Medulla oblongata (tissue), 1 donor: ENCODE measurements at regions not wholly inside any gene's neighbourhood (a gene's known extent, or its start where the extent isn't known, plus 50 kb on each side); places are given as distances from the start of the nearest gene placed in this dataset.
"Not testable (repeated sequence)": the region's sequence is repeated elsewhere in the genome, so short reads cannot be mapped to it uniquely, and the experiment has no call there.

Experiments used
- DNase-seq: peaks from one replicate; pipeline ENCODE4 v3.0.0-alpha.2; 2015; ENCODE audit errors: extremely low spot score

DNA sequence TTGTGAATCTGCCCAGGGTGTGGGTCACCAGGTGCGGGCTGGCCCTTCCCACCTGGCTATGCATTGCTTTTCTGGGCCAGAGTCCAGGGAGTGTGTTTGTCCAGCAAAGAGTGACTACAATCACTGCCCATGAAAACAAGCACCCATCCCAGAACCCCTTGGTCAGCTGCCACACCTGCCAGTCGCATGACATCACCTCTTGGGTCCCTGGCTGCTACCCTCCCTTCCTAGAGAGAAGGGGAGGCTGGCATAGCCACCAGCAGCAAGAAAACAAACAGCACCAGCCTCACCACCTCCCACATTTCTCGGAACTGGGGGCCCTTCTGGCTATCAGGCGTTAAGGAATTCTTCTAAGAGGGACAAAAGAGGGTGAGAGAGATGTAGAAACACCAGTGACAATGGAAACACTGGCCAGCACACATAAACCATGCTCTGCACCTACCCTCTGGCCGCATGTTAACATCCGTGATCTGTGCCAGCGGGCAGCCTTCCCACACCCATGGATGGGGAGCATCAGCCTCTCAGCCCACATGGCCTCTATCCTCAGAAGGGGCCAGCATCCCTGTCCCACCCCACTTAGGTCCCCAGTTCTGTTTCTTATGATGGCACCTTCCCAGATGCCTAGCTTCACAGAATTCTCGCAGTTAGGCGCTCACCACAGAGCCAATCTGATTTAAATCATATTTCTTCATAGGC, 109.7 kb upstream of the GLI2 start:
- no peak for DNase-seq

DNA sequence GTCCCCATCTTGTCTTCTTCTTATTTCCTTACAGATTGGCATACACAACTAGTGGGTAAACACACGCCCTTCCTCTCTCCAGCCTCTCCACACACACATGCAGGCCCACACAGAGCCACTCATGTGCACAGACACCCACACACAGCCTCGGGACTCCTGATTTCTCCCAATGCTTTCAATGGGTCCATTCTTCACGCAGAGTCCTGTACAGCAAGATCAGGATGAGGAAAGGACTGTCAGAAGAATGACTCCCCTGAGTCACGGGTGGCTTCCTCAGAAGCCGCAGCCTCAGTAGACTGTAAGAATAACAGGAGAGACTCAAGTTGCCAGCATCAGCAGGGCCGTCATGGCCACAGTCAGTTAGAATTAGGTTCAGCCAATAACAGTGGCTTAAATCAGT, 109.1 kb upstream of the GLI2 start:
- no peak for DNase-seq

DNA sequence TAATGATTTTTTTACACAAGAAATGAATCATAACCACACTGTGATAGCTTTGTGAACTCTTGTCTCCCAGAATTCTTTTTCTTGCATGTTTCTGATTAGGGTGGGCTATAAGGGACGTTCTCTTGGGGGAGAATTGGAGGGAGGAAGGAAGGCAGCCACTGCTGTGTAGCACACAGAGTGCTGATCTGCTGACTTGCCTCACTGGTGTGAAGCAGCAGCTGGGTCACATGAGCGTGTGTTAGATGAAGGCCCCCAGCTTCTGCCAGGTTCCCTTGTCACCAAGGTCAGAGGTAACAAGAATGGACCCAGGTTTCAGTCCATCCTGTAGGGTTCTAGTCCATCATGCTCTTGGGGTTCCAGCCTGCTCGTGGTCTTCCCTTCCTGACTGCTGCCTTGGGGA, 107.4 kb upstream of the GLI2 start:
- no peak for DNase-seq

DNA sequence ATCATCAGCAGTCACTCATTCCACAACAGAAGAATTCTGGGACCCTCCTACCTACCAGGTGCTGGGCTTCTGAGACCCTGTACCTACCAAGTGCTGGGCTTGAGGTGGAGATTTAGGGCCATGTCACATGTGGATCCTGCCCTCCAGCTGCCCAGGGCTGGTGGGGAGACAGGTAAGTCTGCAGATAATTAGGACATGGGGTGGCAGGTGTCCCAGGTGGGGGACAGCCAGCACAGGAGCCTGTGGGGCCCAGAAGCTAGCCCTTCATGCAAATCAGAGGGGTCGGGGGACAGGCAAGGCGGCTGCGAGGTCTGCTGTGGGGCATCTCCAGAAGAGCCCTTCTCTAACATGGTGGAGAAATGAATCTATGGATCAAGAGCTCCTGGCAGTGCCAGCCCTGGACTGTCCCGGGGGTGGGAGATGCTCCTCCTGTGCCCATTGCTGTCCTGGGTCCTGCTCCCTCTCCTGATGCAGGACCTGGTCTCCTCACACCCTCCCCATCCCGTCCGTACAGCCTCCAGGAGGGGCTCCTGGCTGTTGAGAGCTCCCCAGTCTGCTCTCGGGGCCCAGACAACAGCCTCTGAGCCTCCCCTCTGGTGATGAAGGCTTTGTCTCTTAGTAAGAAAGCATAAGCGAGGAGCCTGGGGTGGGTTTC, 106.3 kb upstream of the GLI2 start:
- no peak for DNase-seq

DNA sequence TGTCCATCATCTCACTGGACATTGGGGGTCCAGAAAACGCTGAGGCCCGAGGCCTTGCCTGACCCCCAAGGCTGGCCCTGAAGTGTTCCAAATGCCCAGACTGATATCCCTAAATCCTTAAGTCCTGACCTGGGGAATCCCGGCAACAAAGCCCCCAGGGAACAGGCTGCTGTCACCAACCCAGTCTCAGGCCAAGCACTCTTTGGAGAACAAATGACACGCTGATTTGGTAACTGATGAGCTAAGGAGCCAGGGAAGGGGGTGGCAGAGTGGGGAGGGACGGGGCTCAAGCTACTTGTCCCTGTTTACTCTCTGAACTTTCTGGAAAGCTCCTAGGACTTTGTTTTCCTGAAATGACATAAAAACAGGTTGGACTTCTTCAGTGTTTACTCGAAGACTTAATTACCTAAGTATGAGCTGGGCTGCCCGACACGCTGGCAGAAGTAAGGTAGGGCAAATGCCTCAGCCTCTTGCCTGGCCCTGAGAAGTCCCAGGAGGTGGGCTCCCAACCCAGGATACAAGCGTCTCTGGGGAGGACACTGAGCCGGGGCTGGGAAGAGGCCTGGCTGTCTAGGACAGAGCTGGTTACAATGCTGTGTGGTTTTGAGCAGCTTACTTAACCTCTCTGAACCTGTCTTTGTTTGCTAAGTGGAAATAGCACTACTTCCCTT, 105.5 kb upstream of the GLI2 start:
- no peak for DNase-seq

DNA sequence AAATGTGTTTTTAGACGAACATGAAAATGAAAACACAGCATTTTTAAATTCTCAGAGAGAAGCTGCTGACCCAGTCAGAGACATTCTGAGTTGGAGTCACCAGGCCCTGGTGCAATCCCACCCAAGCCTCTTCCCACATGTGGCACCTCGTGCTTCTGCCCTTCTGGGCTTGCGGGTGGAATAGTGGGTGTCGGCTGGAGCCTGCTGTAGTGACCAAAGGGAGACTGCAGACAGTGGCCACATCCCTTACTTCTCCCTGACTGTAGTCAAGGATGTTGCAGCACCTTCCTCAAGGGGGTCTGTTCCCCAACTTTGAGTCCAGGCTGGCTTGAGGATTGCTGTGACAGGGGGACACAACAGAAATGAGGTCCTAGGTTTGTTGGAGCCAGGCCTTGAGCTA, 104.4 kb upstream of the GLI2 start:
- DNase-seq, result no peak

DNA sequence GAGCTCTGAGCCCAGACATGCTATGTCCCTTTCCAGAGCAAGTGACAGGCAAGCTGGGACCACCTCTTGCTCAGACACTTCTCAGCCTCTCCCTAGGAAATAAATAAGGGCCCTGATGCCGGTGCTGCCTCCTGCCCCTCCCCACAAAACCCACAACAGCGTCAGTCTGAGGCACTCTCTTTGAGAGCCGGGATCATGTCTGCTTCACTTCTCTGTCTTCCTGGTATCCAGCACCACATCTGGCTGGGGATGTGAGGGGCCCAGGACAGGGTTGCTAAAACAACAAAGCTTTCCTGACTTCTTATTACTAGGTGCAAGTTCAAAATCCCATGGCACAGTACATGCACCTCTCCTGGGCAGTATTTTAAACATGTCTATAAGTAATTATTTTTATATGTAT, 103.9 kb upstream of the GLI2 start:
- no peak for DNase-seq

DNA sequence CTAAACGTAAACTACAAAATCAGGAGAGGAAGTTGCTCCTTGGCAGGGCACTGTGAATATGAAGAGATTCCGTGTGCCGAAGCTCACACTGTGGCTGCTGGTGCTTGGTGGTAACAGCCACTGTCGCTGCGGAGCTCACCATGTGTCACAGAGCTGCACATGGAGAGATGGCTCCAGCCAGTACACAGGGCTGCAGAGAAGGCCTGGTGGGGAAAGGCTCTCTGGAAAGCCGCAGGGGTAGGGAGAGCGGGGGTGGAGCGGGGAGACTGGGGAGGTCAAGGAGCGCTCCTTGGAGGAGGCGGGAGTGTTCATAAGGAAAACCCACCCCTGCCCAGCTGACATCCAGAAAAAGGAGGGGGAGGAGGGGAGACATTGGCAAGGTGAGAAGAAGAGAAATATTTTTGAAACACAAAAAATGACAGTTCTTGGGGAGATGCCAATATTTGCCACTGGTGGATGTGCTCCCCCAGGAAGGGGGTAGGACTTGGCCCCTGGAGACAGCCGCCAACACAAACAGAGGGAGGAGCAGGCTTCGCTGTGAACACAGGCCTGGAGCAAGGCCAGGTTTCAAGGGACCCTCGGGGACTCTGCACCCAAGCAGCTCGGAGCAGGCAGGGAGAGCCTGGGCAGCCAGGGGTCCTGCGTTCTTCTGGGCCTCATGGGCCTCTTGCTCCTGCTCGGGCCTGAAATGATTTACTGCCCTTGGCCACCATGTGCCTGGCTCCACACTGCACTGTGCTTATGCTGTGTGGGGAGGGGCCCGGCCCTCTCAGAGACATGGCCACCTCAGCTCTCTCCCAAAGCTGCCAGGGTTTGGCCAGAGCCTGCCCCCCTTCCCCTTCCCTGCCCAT, 102.6 kb upstream of the GLI2 start:
- DNase-seq, result no peak

DNA sequence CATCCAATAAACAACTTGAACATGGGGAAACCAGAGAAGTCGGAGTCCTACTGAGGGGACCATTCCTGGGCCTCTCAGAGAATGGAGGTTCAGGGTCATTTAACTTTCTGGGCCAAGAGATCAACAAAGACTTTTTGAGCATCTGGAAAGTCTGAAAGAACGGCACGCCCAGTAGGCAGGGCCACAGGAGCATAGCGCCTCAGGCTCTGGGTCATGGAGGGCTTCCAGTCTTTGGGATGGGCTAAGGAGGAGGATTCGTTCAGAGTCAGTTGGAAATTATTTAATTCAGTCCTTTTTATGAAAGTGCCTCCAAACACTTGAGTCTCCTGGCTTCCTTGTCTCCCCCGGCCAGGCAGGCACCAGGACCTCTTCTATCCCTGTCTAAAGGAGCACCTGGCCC, 101.1 kb upstream of the GLI2 start:
- no peak for DNase-seq

DNA sequence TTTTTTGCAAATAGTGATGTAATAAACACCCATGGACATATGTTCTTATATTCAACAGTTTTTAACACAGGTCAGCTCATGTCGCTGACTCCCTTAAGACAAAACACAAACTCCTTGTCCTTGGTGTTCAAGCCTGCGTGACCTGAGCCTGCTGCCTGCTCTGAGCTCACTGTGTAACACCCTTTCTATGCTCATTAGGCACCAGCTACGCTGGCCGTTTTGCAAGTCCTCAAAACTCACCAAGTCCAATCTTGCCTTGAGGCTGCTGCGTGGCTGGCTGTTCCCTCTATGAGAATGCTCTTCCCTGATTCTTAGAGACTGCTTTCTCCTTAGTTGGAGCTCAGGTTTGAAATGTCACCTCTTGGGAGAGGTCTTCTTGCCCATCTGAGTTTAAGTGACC, 100.5 kb upstream of the GLI2 start:
- no peak for DNase-seq

DNA sequence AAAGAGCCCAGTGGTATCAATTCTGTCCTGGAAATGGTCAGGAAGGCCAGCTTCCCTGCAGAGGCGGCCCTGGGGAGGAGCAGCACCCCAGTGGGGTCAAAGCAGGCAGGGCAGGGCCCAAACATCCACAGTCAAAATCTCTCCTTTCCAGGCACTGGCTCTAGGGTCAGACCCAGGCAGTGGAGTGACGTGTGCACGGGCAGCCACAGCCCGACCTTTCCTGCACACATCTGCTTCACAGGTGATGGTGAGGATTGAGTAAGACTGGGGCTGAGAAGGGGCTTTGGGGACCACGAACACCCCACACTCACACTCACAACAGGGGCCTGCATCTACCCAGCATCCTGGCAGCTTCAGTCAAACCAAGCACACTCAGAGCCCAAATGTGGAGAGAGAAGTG, 97.8 kb upstream of the GLI2 start:
- no peak for DNase-seq

DNA sequence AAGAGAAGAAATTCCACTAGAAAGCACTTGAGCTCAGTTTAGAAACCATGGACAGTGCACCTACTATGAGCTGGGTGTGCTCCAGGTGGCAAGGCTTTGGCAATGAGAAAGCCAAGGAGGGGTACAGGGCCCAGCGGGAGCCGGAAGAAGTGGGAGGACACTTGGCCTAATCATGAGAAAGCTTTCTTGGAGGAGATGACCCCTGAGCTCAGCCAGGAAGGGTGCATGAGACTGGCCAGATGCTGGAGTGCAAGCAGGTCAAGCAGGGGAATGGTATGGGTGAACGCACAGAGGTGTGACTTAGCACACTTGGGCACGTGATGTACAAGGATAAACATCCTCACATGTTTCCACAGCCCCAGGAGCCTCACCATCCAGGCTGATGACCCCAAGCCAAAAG, 97.2 kb upstream of the GLI2 start:
- DNase-seq, result no peak

DNA sequence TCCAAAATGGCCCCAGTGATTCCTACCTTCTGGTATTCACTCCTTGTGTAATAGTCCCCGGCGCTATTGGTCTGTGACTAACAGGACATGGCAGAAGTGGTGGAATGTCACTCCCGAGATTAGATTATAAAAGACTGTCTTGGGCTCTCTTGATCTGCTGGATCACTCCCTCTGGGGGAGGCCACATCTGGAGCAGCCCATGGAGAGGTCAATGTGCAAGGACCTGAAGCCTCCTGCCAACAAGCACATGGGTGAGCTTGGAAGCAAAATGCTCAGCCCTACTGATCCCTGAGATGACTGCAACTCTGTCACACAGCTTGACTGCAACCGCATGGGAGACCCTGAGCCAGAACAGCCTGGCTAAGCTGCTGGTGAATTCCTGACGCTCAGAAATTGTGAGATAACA, 94.3 kb upstream of the GLI2 start:
- DNase-seq, result no peak

DNA sequence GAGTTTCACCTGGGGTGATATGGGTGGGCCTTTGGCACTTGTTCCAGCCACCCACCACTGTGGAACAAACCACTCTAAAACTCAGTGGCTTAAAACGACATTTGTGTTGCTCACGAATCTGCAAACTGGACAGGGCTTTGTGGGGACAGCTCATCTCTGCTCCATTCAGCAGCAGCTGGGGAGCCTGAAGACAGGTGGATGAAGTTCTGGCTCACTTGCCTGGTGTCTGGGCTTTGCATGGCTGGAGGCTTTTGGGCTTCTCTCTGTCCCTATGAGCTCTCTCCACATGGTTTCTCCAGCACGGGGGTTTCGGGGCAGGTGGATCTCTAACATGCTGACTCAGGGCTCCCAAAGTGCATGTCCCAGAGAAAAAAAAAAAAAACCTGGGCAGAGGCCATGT, 93.0 kb upstream of the GLI2 start:
- DNase-seq, result no peak

DNA sequence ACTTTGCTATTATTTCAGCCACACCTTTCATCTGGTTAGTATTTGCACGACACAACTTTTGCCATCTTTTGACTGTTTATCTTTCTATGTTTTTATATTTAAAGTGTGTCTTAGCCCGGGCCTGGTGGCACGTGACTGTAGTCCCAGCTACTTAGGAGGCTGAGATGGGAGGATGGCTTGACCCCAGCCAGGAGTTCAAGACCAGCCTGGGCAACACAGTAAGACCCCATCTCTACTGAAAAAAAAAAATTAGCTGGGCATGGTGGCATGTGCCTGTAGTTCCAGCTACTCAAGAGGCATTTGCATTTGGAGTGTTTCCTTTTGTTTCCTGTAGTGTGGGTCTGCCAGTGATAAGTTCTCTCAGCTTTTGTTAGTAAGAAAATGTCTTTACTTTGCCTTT, 88.7 kb upstream of the GLI2 start:
- DNase-seq, result no peak

DNA sequence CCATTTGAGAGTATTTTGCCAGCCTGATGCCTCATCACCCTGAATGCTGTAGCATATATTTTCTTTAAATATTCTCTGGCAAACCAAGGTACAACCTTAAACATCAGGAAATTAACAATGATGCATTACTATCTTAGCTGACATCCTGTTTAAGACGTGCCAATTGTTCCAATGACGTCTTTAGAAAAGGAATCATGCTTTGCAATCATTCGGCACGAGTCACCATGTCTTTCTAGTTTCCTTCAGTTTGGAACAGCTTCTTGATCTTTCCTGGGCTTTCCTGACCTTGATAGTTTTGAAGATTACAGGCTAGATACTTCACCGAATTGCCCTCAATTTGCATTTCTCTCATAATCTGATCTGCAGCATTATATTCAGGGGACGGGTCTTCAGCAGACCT, 88.2 kb upstream of the GLI2 start:
- no peak for DNase-seq

DNA sequence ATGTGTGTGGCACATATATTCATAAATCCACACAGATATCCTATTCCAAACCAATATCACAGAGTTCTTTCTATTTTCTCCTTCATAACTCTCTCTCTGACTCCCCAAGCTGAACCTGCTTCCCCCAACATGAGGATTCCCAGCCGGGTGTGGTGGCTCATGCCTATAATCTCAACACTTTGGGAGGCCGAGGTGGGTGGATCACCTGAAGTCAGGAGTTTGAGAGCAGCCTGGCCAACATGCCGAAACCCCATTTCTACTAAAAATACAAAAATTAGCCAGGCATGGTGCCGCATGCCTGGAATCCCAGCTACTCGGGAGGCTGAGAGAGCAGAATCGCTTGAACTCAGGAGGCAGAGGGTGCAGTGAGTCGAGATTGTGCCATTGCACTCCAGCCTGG, 86.3 kb upstream of the GLI2 start:
- DNase-seq, result not testable (repeated sequence)

DNA sequence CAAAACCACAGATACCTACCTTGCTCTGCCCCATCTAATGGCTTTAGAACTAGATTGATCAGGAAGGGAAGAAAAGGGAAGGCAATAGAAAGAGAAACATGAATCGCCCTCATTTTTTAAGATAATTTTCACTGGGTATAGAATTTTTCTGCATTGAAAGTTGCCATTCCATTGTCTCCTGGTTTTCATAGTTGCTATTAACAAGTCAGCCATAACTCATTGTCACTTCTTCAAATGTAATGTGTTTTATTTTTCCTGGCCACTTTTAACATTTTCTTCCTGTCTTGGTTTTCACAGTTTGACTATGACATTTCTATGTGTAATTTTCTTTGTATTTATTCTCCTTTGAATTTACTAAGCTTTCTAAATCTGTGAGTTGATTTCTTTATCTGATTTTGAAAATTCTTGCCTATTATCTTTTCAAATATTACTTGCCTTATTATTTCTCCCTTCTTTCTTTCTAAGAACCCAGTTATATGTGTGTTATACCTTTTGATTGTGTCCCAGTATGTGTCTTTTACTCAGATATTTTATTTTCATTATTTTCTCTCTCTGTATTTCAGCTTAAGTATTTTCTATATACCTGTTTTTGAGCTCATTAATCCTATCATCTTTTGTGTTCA, 85.5 kb upstream of the GLI2 start:
- no peak for DNase-seq

DNA sequence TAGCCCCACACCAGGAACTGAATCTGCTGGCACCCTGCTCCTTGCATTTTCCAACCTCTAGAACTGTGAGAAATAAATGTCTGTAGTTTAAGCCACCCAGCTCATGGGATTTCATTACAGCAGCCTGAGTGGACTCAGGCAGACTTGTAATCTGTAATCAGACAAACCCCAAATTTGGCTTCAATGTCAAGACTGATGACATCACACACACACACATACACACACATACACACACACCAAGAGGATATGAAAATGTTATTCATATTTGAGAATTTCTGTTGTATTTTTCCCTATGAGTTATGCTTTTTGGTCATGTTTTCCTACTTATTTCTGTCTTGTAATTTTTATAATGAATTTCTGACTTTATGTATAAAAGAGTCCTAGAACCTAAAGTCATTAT, 83.8 kb upstream of the GLI2 start:
- no peak for DNase-seq

DNA sequence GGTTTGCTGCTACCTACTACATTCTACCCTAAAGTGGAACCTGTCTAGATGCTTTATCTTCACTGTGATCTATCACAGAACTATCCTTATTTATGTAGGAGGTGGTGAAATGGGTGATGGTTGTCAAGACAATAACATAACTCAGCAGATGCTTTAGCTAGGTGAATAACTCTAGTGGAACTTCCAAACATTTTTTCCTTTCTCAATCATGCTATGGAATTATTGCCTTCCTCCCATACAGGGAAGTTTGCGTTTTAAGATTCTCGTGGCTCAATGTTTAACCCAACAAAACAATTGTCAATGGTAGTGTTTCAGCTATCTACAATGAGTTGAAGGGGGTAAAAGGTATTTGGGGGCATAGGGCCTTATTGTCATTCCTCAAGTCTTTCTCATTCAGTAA, 82.6 kb upstream of the GLI2 start:
- no peak for DNase-seq

DNA sequence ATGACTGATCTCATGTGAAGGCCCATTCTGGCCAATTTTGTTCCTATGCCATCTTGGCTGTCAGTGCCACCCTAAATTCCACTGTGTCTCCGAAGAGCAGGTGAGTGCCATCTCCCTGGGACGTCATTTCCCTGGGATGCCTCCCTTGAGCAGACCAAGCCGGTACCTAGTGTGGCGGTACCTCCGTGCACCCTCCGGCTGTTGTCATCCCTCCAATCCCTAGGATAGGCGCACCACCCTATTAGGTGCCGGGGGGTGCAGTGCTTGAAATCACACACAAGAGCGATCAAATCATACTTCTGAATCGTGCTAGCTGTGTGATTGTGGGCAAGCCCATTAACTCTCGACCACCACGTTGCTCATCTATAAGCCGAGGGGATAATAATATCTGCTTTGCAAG, 81.8 kb upstream of the GLI2 start:
- no peak for DNase-seq
